ENCODE measurements at regions not wholly inside any gene's neighbourhood (a gene's known extent, or its start where the extent isn't known, plus 50 kb on each side); places are given as distances from the start of the nearest gene placed in this dataset.

- Histone ChIP-seq H3K9me3 (replicated peaks) (no peaks in the 10 kb centered on the region), H3K36me3 (no peaks in the 10 kb centered on the region), H3K27ac (no peak overlapping the region), H3K4me1 (no peaks in the 10 kb centered on the region), H3K27me3 (no peaks in the 10 kb centered on the region), H3K4me3 (no peak overlapping the region)
- DNase-seq: no peak
Observed at GRCh38 chr2:181755181-181755580, 74.9 kb upstream of the NEUROD1 start.

GRCh38 chr2:181760521-181760920 lies 80.2 kb upstream of the NEUROD1 start:
- Histone ChIP-seq H3K4me3 (no peak overlapping the region), H3K36me3 (no peaks in the 10 kb centered on the region), H3K27ac (no peak overlapping the region), H3K27me3 (no peaks in the 10 kb centered on the region), H3K4me1 (no peaks in the 10 kb centered on the region), H3K9me3 (replicated peaks) (no peaks in the 10 kb centered on the region)
- DNase-seq: no peak

- no peak for DNase-seq
- no peaks in the 10 kb centered on the region for H3K4me1 ChIP-seq
- H3K4me3 ChIP-seq: no peak overlapping the region
- no peaks in the 10 kb centered on the region for H3K36me3 ChIP-seq
- no peaks in the 10 kb centered on the region for H3K9me3 ChIP-seq (replicated peaks)
- no peaks in the 10 kb centered on the region for H3K27me3 ChIP-seq
- no peak overlapping the region for H3K27ac ChIP-seq
Observed at GRCh38 chr2:181761175-181761574, 80.9 kb upstream of the NEUROD1 start.

- 0 out of 2 replicates have a peak, but pooled peaks cover 2% of the 10 kb centered on the region for H3K9me3 ChIP-seq (replicated peaks)
- H3K27me3 ChIP-seq: no peaks in the 10 kb centered on the region
- H3K4me1 ChIP-seq: no peaks in the 10 kb centered on the region
- no peak overlapping the region for H3K4me3 ChIP-seq
- no peak for DNase-seq
- H3K27ac ChIP-seq: no peak overlapping the region
- no peaks in the 10 kb centered on the region for H3K36me3 ChIP-seq
Observed at GRCh38 chr2:181762000-181762399, 81.7 kb upstream of the NEUROD1 start.

GRCh38 chr2:181762848-181763247 lies 82.5 kb upstream of the NEUROD1 start:
- no peaks in the 10 kb centered on the region for H3K4me1 ChIP-seq
- H3K4me3 ChIP-seq: no peak overlapping the region
- H3K9me3 ChIP-seq (replicated peaks): 0 out of 2 replicates have a peak, but pooled peaks cover 6% of the 10 kb centered on the region
- H3K36me3 ChIP-seq: no peaks in the 10 kb centered on the region
- no peak overlapping the region for H3K27ac ChIP-seq
- DNase-seq: no peak
- no peaks in the 10 kb centered on the region for H3K27me3 ChIP-seq

- Histone ChIP-seq H3K27ac (no peak overlapping the region), H3K4me3 (no peak overlapping the region), H3K9me3 (replicated peaks) (0 out of 2 replicates have a peak, but pooled peaks cover 6% of the 10 kb centered on the region), H3K4me1 (no peaks in the 10 kb centered on the region), H3K36me3 (no peaks in the 10 kb centered on the region), H3K27me3 (no peaks in the 10 kb centered on the region)
- no peak for DNase-seq
Observed at GRCh38 chr2:181763423-181763822, 83.1 kb upstream of the NEUROD1 start.

GRCh38 chr2:181764095-181764963 lies 84.0 kb upstream of the NEUROD1 start:
- Histone ChIP-seq H3K27ac (no peak overlapping the region), H3K4me3 (no peak overlapping the region)
- no peak for DNase-seq

GRCh38 chr2:181766129-181766528 lies 85.8 kb upstream of the NEUROD1 start:
- no peak for DNase-seq
- H3K36me3 ChIP-seq: no peaks in the 10 kb centered on the region
- 0 out of 2 replicates have a peak, but pooled peaks cover 6% of the 10 kb centered on the region for H3K9me3 ChIP-seq (replicated peaks)
- no peak overlapping the region for H3K27ac ChIP-seq
- no peaks in the 10 kb centered on the region for H3K27me3 ChIP-seq
- H3K4me1 ChIP-seq: peaks cover under 1% of the 10 kb centered on the region; the same call in 1 of the 2 replicates
- H3K4me3 ChIP-seq: no peak overlapping the region

More at GRCh38 chr2:181764095-181764963, 84.0 kb upstream of the NEUROD1 start:
- no peaks in the 10 kb centered on the region for H3K36me3 ChIP-seq
- H3K9me3 ChIP-seq (replicated peaks): 0 out of 2 replicates have a peak, but pooled peaks cover 6% of the 10 kb centered on the region
- no peaks in the 10 kb centered on the region for H3K27me3 ChIP-seq
- no peaks in the 10 kb centered on the region for H3K4me1 ChIP-seq

GRCh38 chr2:181770150-181770549 lies 89.8 kb upstream of the NEUROD1 start:
- no peak overlapping the region for H3K4me3 ChIP-seq
- peaks cover 6% of the 10 kb centered on the region; the same call in 1 of the 2 replicates for H3K9me3 ChIP-seq (replicated peaks)
- peaks cover 6% of the 10 kb centered on the region; the same call in 1 of the 2 replicates for H3K4me1 ChIP-seq
- H3K27ac ChIP-seq: no peak overlapping the region
- H3K27me3 ChIP-seq: no peaks in the 10 kb centered on the region
- no peak for DNase-seq
- no peaks in the 10 kb centered on the region for H3K36me3 ChIP-seq

GRCh38 chr2:181771356-181771755 lies 91.0 kb upstream of the NEUROD1 start:
- no peaks in the 10 kb centered on the region for H3K27me3 ChIP-seq
- no peak overlapping the region for H3K27ac ChIP-seq
- no peak overlapping the region for H3K4me3 ChIP-seq
- DNase-seq: peak in 1 of 2 experiments; percentile 49
- no peaks in the 10 kb centered on the region for H3K36me3 ChIP-seq
- H3K9me3 ChIP-seq (replicated peaks): peaks cover 6% of the 10 kb centered on the region; the same call in 1 of the 2 replicates
- H3K4me1 ChIP-seq: peaks cover 6% of the 10 kb centered on the region; the same call in 1 of the 2 replicates

GRCh38 chr2:181772334-181772733 lies 92.0 kb upstream of the NEUROD1 start:
- H3K4me1 ChIP-seq: peaks cover 6% of the 10 kb centered on the region; the same call in 1 of the 2 replicates
- no peak overlapping the region for H3K27ac ChIP-seq
- no peak overlapping the region for H3K4me3 ChIP-seq
- DNase-seq: no peak
- no peaks in the 10 kb centered on the region for H3K36me3 ChIP-seq
- H3K27me3 ChIP-seq: no peaks in the 10 kb centered on the region
- H3K9me3 ChIP-seq (replicated peaks): peaks cover 3% of the 10 kb centered on the region; the same call in 1 of the 2 replicates

GRCh38 chr2:181772777-181773176 lies 92.5 kb upstream of the NEUROD1 start:
- no peaks in the 10 kb centered on the region for H3K36me3 ChIP-seq
- H3K27ac ChIP-seq: no peak overlapping the region
- no peaks in the 10 kb centered on the region; the same call in 1 of the 2 replicates for H3K9me3 ChIP-seq (replicated peaks)
- peaks cover 6% of the 10 kb centered on the region; the same call in 1 of the 2 replicates for H3K4me1 ChIP-seq
- no peaks in the 10 kb centered on the region for H3K27me3 ChIP-seq
- no peak for DNase-seq
- no peak overlapping the region for H3K4me3 ChIP-seq

GRCh38 chr2:181774685-181775084 lies 94.4 kb upstream of the NEUROD1 start:
- peaks cover 19% of the 10 kb centered on the region for H3K4me1 ChIP-seq
- no peak overlapping the region for H3K27ac ChIP-seq
- no peak for DNase-seq
- no peak overlapping the region for H3K4me3 ChIP-seq
- no peaks in the 10 kb centered on the region; the same call in 1 of the 2 replicates for H3K9me3 ChIP-seq (replicated peaks)
- no peaks in the 10 kb centered on the region for H3K36me3 ChIP-seq
- no peaks in the 10 kb centered on the region for H3K27me3 ChIP-seq

GRCh38 chr2:181776336-181776735 lies 96.0 kb upstream of the NEUROD1 start:
- peaks cover 31% of the 10 kb centered on the region for H3K4me1 ChIP-seq
- DNase-seq: no peak
- no peak overlapping the region for H3K4me3 ChIP-seq
- H3K9me3 ChIP-seq (replicated peaks): no peaks in the 10 kb centered on the region; the same call in 1 of the 2 replicates
- no peaks in the 10 kb centered on the region for H3K36me3 ChIP-seq
- no peaks in the 10 kb centered on the region for H3K27me3 ChIP-seq
- H3K27ac ChIP-seq: no peak overlapping the region

- DNase-seq: no peak
- no peaks in the 10 kb centered on the region for H3K27me3 ChIP-seq
- H3K36me3 ChIP-seq: no peaks in the 10 kb centered on the region
- peaks cover 30% of the 10 kb centered on the region for H3K4me1 ChIP-seq
- H3K4me3 ChIP-seq: no peak overlapping the region
- no peaks in the 10 kb centered on the region; the same call in 1 of the 2 replicates for H3K9me3 ChIP-seq (replicated peaks)
- H3K27ac ChIP-seq: no peak overlapping the region
Observed at GRCh38 chr2:181777734-181778133, 97.4 kb upstream of the NEUROD1 start.
